Activated T-helper 1 cell treated with anti-CD3 and anti-CD28 coated beads, Interleukin-12 subunit alpha, Interleukin-12 subunit beta, Interleukin-2, Interleukin-4 antibody, amounts not matched to agents 30 ng/mL and 10 ng/mL and 1 ng/mL, durations not matched to agents 14 hours and 24 hours and 36 hours (primary cell): ENCODE measurements at regions not wholly inside any gene's neighbourhood (a gene's known extent, or its start where the extent isn't known, plus 50 kb on each side); places are given as distances from the start of the nearest gene placed in this dataset.
"Not testable (repeated sequence)": the region's sequence is repeated elsewhere in the genome, so short reads cannot be mapped to it uniquely, and the experiment has no call there.

Experiments used
- DNase-seq: peaks from one replicate; pipeline ENCODE4 v3.0.0; 2021; ENCODE audit warnings: low spot score
- H3K27ac Mint-ChIP-seq: one replicate; pipeline ENCODE4 v1.8.0; 2021; ENCODE audit warnings: mild to moderate bottlenecking, mixed read lengths
- H3K27me3 Mint-ChIP-seq: one replicate; pipeline ENCODE4 v1.8.0; 2022; ENCODE audit warnings: mild to moderate bottlenecking, moderate library complexity, mixed read lengths; ENCODE audit not compliant: insufficient read depth
- H3K36me3 Mint-ChIP-seq: one replicate; pipeline ENCODE4 v1.8.0; 2021; ENCODE audit warnings: low read depth, mixed read lengths
- H3K4me1 Mint-ChIP-seq: one replicate; pipeline ENCODE4 v1.8.0; 2021; ENCODE audit warnings: low read depth, mixed read lengths
- H3K4me3 Mint-ChIP-seq: one replicate; pipeline ENCODE4 v1.8.0; 2021; ENCODE audit warnings: mild to moderate bottlenecking, moderate library complexity, mixed read lengths
- H3K9me3 Mint-ChIP-seq: one replicate; pipeline ENCODE4 v1.8.0; 2021; ENCODE audit warnings: mixed read lengths
- intact Hi-C: fragments of 100-400 bp; cut with micrococcal nuclease; formaldehyde crosslinking; loops from one replicate; pipeline ENCODE4 v1.15.1; 2024

GRCh38 chr4:137901114-137901513 lies 341.0 kb downstream of the SLC7A11 start:
- H3K4me3 Mint-ChIP-seq: no peak overlapping the region
- no peak for DNase-seq
- intact Hi-C loops: no loop called here
- no peaks in the 10 kb centered on the region for H3K36me3 Mint-ChIP-seq
- no peaks in the 10 kb centered on the region for H3K9me3 Mint-ChIP-seq
- no peaks in the 10 kb centered on the region for H3K4me1 Mint-ChIP-seq
- H3K27me3 Mint-ChIP-seq: no peaks in the 10 kb centered on the region
- no peak overlapping the region for H3K27ac Mint-ChIP-seq

GRCh38 chr4:137896221-137896737 lies 345.9 kb downstream of the SLC7A11 start:
- Mint-ChIP-seq H3K36me3 (no peaks in the 10 kb centered on the region), H3K4me3 (no peak overlapping the region), H3K27ac (no peak overlapping the region), H3K4me1 (no peaks in the 10 kb centered on the region), H3K27me3 (no peaks in the 10 kb centered on the region), H3K9me3 (peaks cover 4% of the 10 kb centered on the region)
- no peak for DNase-seq
- intact Hi-C loops: no loop called here

- H3K27me3 Mint-ChIP-seq, H3K4me1 Mint-ChIP-seq, intact Hi-C loops, H3K4me3 Mint-ChIP-seq, H3K9me3 Mint-ChIP-seq, H3K27ac Mint-ChIP-seq, H3K36me3 Mint-ChIP-seq, DNase-seq: not testable (repeated sequence)
Measured at GRCh38 chr4:137895515-137895914, 346.6 kb downstream of the SLC7A11 start.

- intact Hi-C loops: no loop called here
- no peak for DNase-seq
- peaks cover 4% of the 10 kb centered on the region for H3K9me3 Mint-ChIP-seq
- H3K36me3 Mint-ChIP-seq: no peaks in the 10 kb centered on the region
- H3K27ac Mint-ChIP-seq: no peak overlapping the region
- no peak overlapping the region for H3K4me3 Mint-ChIP-seq
- no peaks in the 10 kb centered on the region for H3K4me1 Mint-ChIP-seq
- no peaks in the 10 kb centered on the region for H3K27me3 Mint-ChIP-seq
Measured at GRCh38 chr4:137892134-137892533, 350.0 kb downstream of the SLC7A11 start.

GRCh38 chr4:137890812-137891211 lies 351.3 kb downstream of the SLC7A11 start:
- intact Hi-C loops: no loop called here

DNA sequence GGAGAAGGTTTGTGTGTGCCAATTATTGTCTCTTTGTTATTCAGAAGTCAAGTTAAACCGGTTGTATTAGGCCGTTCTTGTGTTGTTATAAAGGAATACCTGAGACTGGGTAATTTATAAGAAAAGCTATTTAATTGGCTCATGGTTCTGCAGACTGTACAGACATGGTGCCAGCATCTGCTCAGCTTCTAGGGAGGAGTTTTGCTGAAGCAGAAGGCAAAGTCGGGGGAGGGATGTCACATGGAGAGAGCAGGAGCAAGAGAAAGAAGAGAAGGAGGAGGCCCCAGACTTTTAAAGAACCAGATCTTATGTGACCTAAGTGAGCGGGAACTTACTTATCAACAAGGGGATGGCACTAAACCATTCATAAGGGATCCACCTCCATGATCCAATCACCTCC lies 349.3 kb upstream of the PCDH18 start:
- H3K27ac Mint-ChIP-seq: no peak overlapping the region
- no peaks in the 10 kb centered on the region for H3K27me3 Mint-ChIP-seq
- no peaks in the 10 kb centered on the region for H3K4me1 Mint-ChIP-seq
- no peak for DNase-seq
- no peak overlapping the region for H3K4me3 Mint-ChIP-seq
- H3K36me3 Mint-ChIP-seq: no peaks in the 10 kb centered on the region
- intact Hi-C loops: no loop called here
- no peaks in the 10 kb centered on the region for H3K9me3 Mint-ChIP-seq

More at GRCh38 chr4:137890812-137891211, 351.3 kb downstream of the SLC7A11 start:
- Mint-ChIP-seq H3K36me3 (no peaks in the 10 kb centered on the region), H3K27me3 (no peaks in the 10 kb centered on the region), H3K4me3 (no peak overlapping the region), H3K4me1 (no peaks in the 10 kb centered on the region), H3K27ac (no peak overlapping the region), H3K9me3 (peaks cover 4% of the 10 kb centered on the region)
- no peak for DNase-seq

GRCh38 chr4:137868067-137868466 lies 335.8 kb upstream of the PCDH18 start:
- intact Hi-C loops: loop anchor here (10.0 kb wide), 1 partner anchor 743 kb away; no protein-coding TSS in a partner anchor
- not testable (repeated sequence) for H3K27me3 Mint-ChIP-seq, H3K9me3 Mint-ChIP-seq, H3K4me1 Mint-ChIP-seq, H3K27ac Mint-ChIP-seq, H3K4me3 Mint-ChIP-seq, DNase-seq, H3K36me3 Mint-ChIP-seq

DNA sequence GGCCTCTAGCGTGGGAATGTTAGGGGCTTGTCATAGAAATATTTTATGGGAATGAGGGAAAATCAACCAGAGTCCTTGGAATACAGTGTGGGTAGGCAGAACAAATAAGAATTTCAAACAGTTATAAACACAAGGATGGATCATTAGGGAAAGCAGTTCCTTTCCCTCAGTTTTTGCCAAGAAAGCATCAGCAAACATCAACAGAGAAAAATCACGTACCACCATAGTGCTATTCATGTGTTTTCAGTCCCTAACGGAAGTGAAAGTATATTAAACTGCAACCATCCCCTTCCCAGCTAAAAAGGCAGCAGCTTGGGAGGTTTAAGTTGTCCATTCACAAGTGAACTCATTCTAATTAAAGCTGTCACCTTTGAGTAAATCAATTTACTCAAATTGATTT lies 334.4 kb upstream of the PCDH18 start:
- Mint-ChIP-seq H3K27me3 (no peaks in the 10 kb centered on the region), H3K27ac (no peak overlapping the region), H3K9me3 (peaks cover 4% of the 10 kb centered on the region), H3K4me1 (no peaks in the 10 kb centered on the region), H3K4me3 (no peak overlapping the region), H3K36me3 (no peaks in the 10 kb centered on the region)
- intact Hi-C loops: loop anchor here (10.0 kb wide), 1 partner anchor 742 kb away; no protein-coding TSS in a partner anchor
- DNase-seq: no peak

DNA sequence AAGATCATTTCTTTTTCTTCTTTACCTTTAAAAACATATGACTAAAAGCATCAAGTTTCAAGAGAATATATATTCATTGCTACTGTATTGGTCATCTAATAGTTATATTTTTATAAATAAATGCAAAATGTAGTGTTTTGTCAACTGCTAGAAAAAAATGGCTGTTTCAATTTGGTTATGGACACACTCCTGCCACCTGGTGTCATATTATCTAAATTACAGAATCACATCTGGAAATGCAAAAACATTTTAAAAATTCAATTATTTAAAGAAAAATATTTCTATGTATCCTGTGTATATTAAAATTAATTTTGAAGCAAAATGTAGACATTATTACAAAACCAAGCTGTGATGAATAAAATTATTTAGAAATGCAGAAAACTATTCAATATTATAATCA lies 329.4 kb upstream of the PCDH18 start:
- H3K27me3 Mint-ChIP-seq: no peaks in the 10 kb centered on the region
- no peaks in the 10 kb centered on the region for H3K4me1 Mint-ChIP-seq
- no peaks in the 10 kb centered on the region for H3K36me3 Mint-ChIP-seq
- intact Hi-C loops: loop anchor here (10.0 kb wide), 1 partner anchor 737 kb away; no protein-coding TSS in a partner anchor
- no peak for DNase-seq
- no peak overlapping the region for H3K4me3 Mint-ChIP-seq
- no peaks in the 10 kb centered on the region for H3K9me3 Mint-ChIP-seq
- no peak overlapping the region for H3K27ac Mint-ChIP-seq

- Mint-ChIP-seq H3K27me3 (no peaks in the 10 kb centered on the region), H3K27ac (no peak overlapping the region), H3K4me1 (no peaks in the 10 kb centered on the region), H3K4me3 (no peak overlapping the region), H3K36me3 (no peaks in the 10 kb centered on the region), H3K9me3 (no peaks in the 10 kb centered on the region)
- no peak for DNase-seq
- intact Hi-C loops: no loop called here
Measured at GRCh38 chr4:137853424-137853823, 321.1 kb upstream of the PCDH18 start.

- intact Hi-C loops: no loop called here
- Mint-ChIP-seq H3K9me3 (no peaks in the 10 kb centered on the region), H3K4me1 (no peaks in the 10 kb centered on the region), H3K27me3 (no peaks in the 10 kb centered on the region), H3K27ac (no peak overlapping the region), H3K4me3 (no peak overlapping the region), H3K36me3 (no peaks in the 10 kb centered on the region)
- DNase-seq: no peak
Measured at GRCh38 chr4:137852326-137852725, 320.0 kb upstream of the PCDH18 start.

- Mint-ChIP-seq H3K9me3 (no peaks in the 10 kb centered on the region), H3K4me1 (no peaks in the 10 kb centered on the region), H3K36me3 (no peaks in the 10 kb centered on the region), H3K4me3 (no peak overlapping the region), H3K27me3 (no peaks in the 10 kb centered on the region), H3K27ac (no peak overlapping the region)
- intact Hi-C loops: no loop called here
- no peak for DNase-seq
Measured at GRCh38 chr4:137851435-137851834, 319.1 kb upstream of the PCDH18 start.

- H3K4me3 Mint-ChIP-seq, H3K4me1 Mint-ChIP-seq, H3K27me3 Mint-ChIP-seq: not testable (repeated sequence)
Measured at GRCh38 chr4:137827945-137828344, 295.7 kb upstream of the PCDH18 start.

GRCh38 chr4:137825505-137825904 lies 293.2 kb upstream of the PCDH18 start:
- Mint-ChIP-seq H3K9me3 (no peaks in the 10 kb centered on the region), H3K27me3 (no peaks in the 10 kb centered on the region), H3K36me3 (no peaks in the 10 kb centered on the region), H3K4me3 (no peak overlapping the region), H3K27ac (no peak overlapping the region), H3K4me1 (no peaks in the 10 kb centered on the region)
- DNase-seq: no peak
- intact Hi-C loops: no loop called here

More at GRCh38 chr4:137827945-137828344, 295.7 kb upstream of the PCDH18 start:
- DNase-seq, H3K36me3 Mint-ChIP-seq, H3K27ac Mint-ChIP-seq, H3K9me3 Mint-ChIP-seq, intact Hi-C loops: not testable (repeated sequence)
